ENCODE measurements at regions not wholly inside any gene's neighbourhood (a gene's known extent, or its start where the extent isn't known, plus 50 kb on each side); places are given as distances from the start of the nearest gene placed in this dataset.

GRCh38 chr1:240667351-240667750 is 55.4 kb upstream of the GREM2 start:
- Histone ChIP-seq H3K36me3 (no peaks in the 10 kb centered on the region), H3K4me3 (no peak overlapping the region), H3K27ac (no peak overlapping the region), H3K9me3 (no peaks in the 10 kb centered on the region), H3K27me3 (no peaks in the 10 kb centered on the region), H3K4me1 (no peaks in the 10 kb centered on the region)
- intact Hi-C loops (cut with DNase I), result no loop called here
- ATAC-seq, result no peak
- no peak for DNase-seq
- 50 to 52% methylated on average over 3 of the region's 3 CpGs for WGBS, 2 donors
- no peak for TF ChIP-seq CTCF (IDR thresholded peaks at IDR 0.05)

- intact Hi-C loops (cut with DNase I), result no loop called here
- 79 to 84% methylated on average over 9 of the region's 9 CpGs for WGBS, 2 donors
These were observed 54.7 kb upstream of the GREM2 start for GRCh38 chr1:240666568-240667198.

GRCh38 chr1:240663169-240663879 is 51.4 kb upstream of the GREM2 start:
- no peak for ATAC-seq
- 84 to 88% methylated on average over 1 of the region's 1 CpG for whole genome bisulfite sequencing, 2 donors
- Histone ChIP-seq H3K4me3 (no peak overlapping the region), H3K36me3 (no peaks in the 10 kb centered on the region), H3K27me3 (no peaks in the 10 kb centered on the region), H3K27ac (no peak overlapping the region), H3K4me1 (no peaks in the 10 kb centered on the region), H3K9me3 (no peaks in the 10 kb centered on the region)
- no peak for DNase-seq
- intact Hi-C loops (cut with DNase I), result no loop called here
- TF ChIP-seq CTCF (IDR thresholded peaks at IDR 0.05), result no peak

More at GRCh38 chr1:240666568-240667198, 54.7 kb upstream of the GREM2 start:
- H3K27me3 ChIP-seq, result no peaks in the 10 kb centered on the region
- no peaks in the 10 kb centered on the region for H3K9me3 ChIP-seq
- H3K36me3 ChIP-seq, result no peaks in the 10 kb centered on the region
- no peak overlapping the region for H3K4me3 ChIP-seq
- ATAC-seq (no peak), DNase-seq (no peak)
- H3K4me1 ChIP-seq, result no peaks in the 10 kb centered on the region
- no peak overlapping the region for H3K27ac ChIP-seq
- TF ChIP-seq CTCF (IDR thresholded peaks at IDR 0.05), result no peak
